HUDEP-2 (cell line): ENCODE measurements at regions not wholly inside any gene's neighbourhood (a gene's known extent, or its start where the extent isn't known, plus 50 kb on each side); places are given as distances from the start of the nearest gene placed in this dataset.
"Not testable (repeated sequence)": the region's sequence is repeated elsewhere in the genome, so short reads cannot be mapped to it uniquely, and the experiment has no call there.

Source experiments
- DNase-seq, 76 experiments: peaks; one replicate each; lab custom pipeline; 2025; ENCODE audit not compliant: unreplicated experiment in 76 of 76; lab: John Stamatoyannopoulos, UW

DNA sequence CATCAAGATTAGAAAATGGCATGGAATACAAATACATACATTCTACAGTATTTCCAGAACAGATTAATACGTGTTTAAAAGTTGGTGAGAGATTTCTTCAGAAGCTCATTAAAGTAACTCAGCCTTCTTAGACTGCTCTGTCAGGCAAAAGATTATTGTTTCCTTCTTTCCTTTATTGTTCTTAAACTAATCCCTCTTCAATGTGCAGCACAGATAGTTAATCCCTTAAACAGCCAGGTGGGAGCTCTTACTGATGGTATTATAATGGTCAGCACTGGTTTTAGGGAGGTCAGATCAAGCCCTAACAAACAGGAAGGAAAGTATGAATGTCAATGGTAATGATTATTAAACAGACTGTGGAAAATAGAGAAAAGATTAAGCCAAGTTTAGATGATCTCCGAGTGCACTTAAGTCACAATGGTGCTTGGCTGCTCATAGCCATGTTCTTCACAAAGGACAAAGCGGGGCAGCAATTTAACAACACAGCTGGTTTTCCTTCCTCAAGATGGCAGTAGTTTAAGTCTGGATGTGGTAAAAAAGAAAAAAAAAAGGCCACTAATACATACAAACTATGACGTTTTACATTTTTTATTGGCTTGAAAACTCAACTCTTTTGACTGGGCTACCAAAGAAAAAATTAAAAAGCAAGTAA is 992.6 kb downstream of the PCDH9 start:
- no peak for DNase-seq

DNA sequence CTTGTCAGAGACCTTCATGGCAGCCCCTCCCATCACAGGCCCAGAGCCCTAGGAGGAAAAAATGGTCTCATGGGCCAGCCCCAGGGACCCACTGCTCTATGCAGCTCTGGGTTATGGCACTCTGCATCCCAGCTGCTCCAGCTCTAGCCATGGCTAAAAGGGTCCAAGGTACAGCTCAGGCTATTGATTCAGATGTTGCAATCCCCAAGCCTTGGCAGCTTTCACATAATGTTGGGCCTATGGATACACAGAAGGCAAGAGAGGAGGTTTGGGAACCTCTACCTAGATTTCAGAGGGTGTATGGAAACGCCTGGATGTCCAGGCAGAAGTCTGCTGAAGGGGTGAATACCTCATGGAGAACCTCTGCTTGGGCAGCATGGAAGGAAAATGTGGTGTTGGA is 996.0 kb downstream of the PCDH9 start:
- no peak for DNase-seq

DNA sequence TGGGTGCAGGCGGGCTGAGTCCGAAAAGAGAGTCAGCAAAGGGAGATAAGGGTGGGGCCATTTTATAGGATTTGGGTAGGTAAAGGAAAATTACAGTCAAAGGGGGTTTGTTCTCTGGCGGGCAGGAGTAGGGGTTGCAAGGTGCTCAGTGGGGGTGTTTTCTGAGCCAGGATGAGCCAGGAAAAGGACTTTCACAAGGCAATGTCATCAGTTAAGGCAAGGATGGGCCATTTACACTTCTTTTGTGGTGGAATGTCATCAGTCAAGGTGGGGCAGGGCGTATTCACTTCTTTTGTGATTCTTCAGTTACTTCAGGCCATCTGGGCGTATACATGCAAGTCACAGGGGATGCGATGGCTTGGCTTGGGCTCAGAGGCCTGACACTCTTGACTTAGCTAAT is 998.2 kb downstream of the PCDH9 start:
- DNase-seq: not testable (repeated sequence)

DNA sequence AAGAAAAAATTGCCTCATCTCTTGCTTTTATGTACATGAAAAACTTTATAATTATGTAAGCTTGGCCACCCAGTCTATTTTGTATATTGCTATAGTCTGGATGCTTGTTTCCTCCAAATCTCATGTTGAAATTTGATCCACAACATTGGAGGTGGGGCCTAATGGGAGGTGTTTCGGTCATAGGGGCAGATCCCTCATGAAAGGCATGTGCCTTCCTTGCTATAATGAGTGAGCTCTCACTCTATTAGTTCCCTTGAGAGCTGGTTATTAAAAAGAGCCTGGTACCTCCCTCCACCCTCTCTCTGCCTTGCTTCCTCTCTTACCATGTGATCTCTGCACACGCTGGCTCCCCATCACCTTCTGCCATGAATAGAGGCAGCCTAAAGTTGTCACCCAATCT is 1005.1 kb downstream of the PCDH9 start:
- DNase-seq: no peak

DNA sequence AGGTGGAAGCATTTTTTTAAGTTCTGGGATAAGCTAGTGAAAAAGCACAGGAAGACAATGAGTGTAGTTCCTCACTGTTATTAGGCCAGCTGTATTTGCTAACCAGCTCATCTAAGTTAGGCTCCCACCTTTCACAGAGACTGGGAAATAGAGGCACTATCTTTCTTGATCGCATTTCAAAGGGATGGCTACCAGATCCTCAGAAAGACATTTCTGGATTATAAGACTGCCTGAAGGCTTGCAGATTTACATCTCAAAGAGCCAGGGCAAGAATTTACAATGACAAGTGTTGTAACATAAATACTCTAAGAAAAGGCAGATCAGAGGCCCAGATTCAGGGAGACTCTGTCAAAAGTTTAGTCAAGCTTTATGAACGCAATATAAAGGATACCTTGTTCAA is 1005.5 kb downstream of the PCDH9 start:
- no peak for DNase-seq

DNA sequence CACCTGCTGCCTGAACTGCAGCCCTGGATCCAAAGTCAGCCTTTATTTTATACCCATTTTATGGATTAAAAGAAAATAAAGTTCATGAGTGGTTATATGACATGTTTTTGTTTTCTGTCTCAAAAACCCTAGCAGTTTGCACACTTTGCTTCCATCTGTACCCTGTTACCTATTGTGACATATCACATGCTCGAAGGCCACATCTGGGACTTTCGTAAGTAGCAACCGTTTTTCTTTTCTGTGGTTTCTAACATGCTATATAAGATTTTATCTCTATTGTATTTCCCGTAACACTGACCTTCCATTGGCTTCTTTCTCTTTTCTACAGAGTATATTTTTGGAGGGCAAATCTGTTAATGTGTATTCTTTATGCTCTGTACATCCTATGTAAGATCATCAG is 1007.2 kb downstream of the PCDH9 start:
- no peak for DNase-seq

DNA sequence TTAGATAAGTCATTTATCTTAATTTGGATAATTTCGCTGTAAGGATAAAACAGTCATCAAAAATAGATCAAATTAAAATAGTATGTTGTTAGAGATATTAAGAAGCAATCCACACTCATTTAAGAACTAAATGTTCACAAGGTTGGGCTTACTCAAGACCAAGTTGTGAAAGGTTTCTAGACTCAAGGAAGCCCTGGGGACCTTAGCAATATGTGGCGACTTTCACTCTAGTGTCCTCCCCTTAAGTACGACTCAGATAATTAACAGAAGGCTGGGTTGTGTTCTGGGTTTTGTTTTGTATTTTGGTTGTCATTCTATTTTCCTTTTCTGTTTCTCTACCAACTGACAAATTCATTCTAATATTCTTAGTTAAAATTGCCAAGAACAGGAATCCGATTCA is 1008.0 kb downstream of the PCDH9 start:
- DNase-seq: no peak

DNA sequence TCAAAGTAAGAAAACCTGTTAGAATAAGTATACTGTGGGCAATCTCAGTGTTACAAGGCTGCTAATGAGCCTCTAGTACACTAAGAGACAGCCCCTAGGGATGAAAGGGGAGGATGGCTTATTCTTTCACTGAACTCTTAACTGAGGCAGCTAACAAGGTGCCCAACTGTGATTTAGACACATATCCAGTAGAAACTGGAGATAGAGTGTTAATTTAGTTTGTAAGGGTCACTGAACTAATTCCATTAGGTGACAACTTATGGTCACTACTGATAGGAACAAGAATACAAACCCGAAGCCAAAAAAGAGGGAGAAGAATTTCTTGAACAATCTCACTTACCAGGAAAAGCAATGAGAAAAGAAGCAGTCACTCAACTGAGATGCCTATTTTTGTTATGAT is 1010.6 kb downstream of the PCDH9 start:
- DNase-seq: no peak

DNA sequence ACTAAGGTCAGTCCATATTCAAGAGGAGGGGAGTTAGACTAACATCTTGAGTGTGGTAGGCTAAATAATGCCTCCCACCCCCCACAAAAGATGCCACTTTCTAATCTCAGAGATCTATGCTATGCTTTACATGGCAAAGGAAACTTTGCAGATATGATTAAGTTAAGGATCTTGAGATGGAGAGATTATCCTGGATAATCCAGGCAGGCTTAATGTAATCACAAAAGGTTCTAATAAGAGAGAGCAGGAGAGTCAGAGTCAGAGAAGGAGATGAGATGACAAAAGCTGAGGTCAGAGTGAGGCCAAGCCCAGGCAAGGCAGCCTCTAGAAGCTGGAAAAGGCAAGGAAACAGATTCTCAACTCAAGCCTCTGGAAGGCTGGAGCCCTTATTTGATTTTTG is 1011.6 kb downstream of the PCDH9 start:
- DNase-seq: no peak

DNA sequence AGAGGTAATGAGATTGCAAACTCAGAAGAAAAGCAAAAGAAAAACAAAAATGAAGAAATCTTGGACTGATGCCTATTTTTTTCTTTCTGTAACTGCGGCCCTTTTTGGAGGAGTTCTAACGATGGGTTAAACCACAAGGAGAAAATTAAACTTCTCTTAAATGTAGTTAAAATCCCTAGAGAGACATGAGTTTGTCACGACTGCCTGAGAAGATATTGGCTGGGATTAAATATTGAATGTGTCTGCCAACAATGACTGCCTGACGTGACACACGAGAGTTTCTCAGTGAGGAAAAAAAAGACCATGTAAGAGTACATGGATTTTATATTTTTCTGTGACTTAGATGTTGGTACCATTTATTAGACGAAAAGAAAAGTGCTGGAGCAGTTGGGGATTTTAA is 1013.4 kb downstream of the PCDH9 start:
- no peak for DNase-seq

DNA sequence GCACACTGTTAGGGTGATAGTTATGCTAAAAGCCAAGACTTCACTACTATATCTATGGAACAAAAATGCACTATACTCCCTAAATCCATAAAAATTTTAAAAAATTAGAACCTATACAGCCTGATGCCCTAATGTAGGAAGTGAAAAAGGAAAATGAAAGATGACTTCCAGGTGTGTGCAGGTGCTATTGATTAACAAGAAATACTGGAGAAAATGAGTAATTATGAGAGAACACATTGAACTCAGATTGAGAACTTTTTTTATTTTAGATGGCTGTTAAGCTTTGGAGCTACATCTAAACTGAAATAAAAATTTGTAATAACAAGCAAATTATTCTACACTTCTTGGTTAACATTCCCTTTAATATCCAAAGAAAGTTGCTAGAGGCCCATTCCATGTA is 1015.7 kb downstream of the PCDH9 start:
- DNase-seq: no peak

DNA sequence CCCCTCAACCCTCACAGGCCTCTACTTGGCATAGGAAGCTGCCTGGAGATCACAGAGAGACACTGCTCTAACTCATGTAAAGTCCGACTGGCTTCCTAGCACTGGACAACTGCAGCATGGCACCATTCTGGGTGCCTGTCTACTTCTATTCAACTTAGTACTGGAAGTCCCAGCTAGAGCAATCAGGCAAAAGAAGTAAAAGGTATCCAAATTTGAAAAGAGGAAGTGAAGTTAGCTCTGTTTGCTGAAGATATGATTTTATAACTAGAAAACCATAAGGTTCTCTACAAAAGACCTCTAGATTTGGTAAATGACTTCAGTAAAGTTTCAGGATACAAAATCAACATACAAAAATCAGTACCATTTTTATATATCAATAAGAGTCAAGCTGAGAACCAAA is 1017.6 kb downstream of the PCDH9 start:
- no peak for DNase-seq

DNA sequence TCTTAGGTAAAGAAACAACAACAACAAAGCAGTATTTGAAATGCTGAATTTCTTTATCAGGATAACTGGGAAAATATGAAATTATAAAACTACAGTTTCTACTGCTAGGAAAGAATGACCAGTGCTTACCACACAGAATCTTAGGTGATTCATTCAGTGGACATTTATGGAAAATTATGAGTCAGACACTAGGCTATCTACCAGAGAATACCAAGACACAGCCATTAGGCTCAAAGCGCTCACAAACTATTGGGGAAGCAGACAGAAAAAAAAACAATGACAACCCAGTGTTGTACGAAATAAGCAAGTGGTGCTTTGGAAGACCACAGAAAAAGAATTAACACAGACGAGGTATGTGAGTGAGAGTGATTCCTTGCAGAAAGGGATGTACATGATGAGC is 1019.5 kb downstream of the PCDH9 start:
- DNase-seq: peak in 4 of 76 experiments; percentile 1 to 21 (median 20)

DNA sequence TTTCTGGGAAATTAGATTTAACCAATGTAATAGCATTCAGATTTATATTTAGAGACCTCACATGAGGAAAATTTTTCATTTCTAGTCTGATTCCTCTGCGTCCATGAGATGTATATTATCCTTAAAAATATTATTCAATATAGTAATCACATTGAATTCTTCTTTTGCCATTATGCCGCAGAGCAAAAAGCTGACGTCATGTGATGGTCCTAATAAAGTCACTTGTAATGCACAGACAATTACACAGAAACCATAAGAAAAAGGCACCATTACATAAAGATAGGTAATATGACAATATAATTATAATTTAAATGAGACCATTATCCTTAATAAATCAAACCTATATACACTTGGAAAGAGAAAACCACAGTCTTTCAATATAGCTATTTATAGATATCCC is 1021.5 kb downstream of the PCDH9 start:
- no peak for DNase-seq

DNA sequence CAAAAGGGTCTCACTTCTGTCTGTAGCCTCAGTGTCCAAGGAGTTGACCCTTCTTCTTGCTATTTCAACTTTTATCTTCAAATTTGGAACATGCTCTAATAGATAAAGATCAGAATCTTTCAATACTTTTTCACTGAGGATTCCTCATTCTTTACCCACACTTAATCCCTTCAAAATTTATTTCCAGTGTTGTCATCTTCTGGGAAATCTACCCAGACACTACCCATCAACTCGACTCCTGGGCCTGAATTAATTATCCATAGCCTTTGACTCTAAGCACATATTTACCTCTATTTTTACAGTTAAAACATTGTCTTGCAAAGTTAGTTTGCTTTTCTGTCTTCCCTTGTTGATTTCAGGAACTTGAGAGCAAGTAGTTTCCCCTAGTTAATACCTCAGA is 1022.5 kb downstream of the PCDH9 start:
- no peak for DNase-seq

DNA sequence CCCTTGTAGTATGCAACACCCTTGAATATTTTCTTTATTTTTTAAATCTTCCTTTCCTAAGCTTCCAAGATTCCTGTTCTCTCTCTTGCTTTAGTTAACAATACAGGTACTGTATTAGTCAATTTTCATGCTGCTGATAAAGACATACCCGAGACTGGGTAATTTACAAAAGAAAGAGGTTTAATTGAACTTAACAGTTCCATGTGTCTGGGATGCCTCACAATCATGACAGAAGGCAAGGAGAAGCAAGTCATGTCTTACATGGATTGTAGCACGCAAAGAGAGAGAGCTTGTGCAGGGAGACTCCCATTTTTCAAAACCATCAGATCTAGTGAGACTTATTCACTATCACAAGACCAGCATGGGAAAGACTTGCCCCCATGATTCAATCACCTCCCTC is 1024.3 kb downstream of the PCDH9 start:
- no peak for DNase-seq

DNA sequence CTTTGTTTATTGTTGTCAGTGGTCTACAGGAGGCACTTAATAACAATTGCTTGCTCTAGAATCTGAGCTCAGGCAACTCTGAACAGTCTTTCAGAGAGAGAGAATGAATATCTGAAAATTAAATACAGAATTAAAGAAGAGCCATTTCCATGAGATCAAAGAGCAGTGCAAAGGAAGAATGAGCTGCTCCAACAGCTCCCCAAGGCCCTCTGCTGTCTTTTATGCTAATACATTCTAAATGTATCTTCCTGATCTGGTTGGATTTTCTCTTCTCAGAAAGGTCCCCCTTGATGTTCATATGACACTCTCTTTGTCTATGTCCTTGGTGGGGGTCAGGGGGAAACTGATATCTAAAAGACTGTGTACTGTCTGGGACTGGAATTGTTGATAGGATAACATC is 1029.6 kb downstream of the PCDH9 start:
- no peak for DNase-seq

DNA sequence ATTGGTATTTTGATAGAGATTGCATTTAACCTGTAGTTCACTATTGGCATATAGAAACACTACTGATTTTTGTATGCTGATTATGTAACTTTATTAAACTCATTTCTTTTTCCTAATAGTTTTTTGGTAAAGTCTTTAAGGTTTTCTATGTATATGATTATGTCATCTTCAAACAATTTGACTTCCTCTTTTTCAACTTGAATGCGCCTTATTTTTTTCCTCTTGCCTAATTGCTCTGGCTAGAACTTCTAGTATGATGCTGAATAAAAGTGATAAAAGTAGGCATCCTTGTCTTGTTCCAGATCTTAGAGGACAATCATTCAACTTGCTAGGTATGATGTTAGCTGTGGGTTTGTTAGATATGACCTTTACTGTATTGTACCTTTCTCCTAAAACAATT is 1034.9 kb downstream of the PCDH9 start:
- DNase-seq: no peak

DNA sequence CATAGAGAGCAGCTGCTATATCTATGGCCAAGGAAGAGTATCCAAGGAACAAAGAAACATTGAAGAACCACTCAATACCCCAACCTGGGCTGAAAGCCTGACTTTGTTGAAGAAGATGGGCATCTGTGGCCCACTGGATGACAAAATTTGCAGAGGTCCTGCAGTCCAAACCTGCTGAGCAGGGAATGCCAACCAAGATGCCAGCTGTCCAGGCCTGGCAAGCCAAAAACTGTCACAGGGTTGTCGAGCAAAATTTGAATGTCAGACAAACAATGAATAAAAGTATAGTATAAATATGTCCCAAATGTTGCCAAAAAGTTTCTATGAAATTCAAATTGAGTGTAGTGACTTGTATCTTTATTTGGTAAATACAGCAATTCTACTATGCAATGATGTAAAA is 1040.2 kb downstream of the PCDH9 start:
- no peak for DNase-seq

DNA sequence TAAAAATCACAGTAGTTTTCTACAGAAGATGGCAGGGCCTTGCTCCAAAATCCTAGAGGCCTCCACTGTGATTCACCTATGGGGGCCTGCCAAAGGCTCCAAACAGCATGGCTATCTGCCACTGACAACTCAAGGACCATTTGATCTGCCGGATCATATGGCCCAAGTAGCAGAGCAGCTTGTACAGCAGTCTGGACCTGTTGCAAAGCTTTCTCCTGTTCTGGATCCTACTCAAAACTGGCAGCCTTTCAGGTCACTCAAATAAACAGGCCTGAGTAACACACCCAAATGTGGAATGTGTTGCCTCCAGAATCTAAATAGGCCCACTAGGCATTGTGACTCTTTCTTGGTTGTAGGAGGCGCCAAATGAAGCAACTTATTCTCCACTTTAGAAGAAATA is 1049.3 kb downstream of the PCDH9 start:
- no peak for DNase-seq

DNA sequence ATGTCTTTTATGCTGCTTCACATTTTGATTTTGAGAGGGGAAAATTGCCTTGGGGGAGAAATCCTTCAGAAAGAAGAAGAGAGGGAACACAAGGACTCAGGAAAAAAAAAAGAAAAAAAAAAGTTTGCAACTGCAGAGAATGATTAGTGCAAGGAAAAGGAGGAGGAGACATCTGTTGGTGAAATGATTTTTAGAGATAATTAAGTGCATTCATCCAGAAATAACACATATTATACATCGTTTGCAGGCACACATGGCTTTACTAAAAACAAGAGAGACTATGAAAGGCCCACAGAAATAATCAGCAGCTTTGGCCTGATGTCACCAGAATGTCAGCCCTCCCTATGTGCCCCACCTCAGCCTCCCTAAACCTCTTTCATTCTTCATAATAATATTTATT is 1058.2 kb downstream of the PCDH9 start:
- no peak for DNase-seq

DNA sequence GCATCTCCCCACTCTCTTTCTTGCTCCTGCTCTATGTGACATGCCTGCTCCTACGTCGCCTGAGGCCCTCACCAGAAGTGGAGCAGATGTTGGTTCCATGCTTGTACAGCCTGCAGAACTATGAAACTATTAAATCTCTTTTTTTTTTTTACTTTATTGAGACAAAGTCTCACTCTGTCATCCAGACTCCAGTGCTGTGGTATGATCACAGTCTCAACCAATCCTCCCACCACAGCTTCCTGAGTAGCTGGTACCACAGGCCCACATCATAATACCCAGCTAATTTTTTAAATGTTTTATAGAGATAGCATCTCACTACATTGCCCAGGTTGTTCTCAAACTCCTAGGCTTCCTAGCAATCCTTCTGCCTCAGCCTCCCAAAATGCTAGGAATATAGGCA is 1067.7 kb downstream of the PCDH9 start:
- DNase-seq: no peak

DNA sequence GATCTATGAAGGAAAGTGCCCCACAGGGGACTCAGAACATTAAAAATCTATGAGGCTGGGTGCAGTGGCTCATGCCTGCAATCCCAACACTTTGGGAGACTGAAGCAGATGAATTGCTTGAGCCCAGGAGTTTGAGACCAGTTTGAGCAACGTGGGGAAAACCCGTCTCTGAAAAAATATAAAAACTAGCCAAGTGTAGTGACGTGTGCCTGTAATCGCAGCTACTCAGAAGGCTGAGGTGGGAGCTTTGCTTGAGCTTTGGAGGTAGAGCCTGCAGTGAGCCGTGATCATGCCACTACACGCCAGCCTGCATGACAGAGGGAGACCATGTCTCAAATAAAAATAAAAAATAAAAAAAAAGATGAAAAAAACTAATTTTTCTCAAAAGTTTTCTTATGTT is 1070.6 kb downstream of the PCDH9 start:
- DNase-seq: no peak
